Nephron (organoid): ENCODE measurements at regions not wholly inside any gene's neighbourhood (a gene's known extent, or its start where the extent isn't known, plus 50 kb on each side); places are given as distances from the start of the nearest gene placed in this dataset.

Source experiments
- H3K27ac Mint-ChIP-seq, 3 experiments: 2 replicates each; pipeline ENCODE4 v1.8.0; 2020; ENCODE audit warnings: mixed read lengths in 3 of 3, mild to moderate bottlenecking in 2 of 3, moderate library complexity in 1 of 3
- H3K27me3 Mint-ChIP-seq: 2 replicates; pipeline ENCODE4 v1.8.0; 2021; ENCODE audit warnings: low read depth, mild to moderate bottlenecking, moderate library complexity, mixed read lengths
- H3K36me3 Mint-ChIP-seq: 2 replicates; pipeline ENCODE4 v1.8.0; 2020; ENCODE audit warnings: low read depth, mixed read lengths
- H3K4me1 Mint-ChIP-seq: 2 replicates; pipeline ENCODE4 v1.8.0; 2020; ENCODE audit warnings: mixed read lengths
- H3K4me3 Mint-ChIP-seq, 3 experiments: 2 replicates each; pipeline ENCODE4 v1.8.0; 2020; ENCODE audit warnings: mild to moderate bottlenecking in 3 of 3, mixed read lengths in 3 of 3, moderate library complexity in 2 of 3
- H3K9me3 Mint-ChIP-seq: 2 replicates; pipeline ENCODE4 v1.8.0; 2020; ENCODE audit warnings: mixed read lengths
- TF ChIP-seq, protein P1 (sequence below), 3 experiments: fragments of 200-600 bp; sonication (generic); IDR thresholded peaks; one replicate each; pipeline ENCODE4 v1.5.0; 2021; ENCODE audit warnings: antibody characterized with exemption in 3 of 3; ENCODE audit not compliant: unreplicated experiment in 3 of 3

DNA sequence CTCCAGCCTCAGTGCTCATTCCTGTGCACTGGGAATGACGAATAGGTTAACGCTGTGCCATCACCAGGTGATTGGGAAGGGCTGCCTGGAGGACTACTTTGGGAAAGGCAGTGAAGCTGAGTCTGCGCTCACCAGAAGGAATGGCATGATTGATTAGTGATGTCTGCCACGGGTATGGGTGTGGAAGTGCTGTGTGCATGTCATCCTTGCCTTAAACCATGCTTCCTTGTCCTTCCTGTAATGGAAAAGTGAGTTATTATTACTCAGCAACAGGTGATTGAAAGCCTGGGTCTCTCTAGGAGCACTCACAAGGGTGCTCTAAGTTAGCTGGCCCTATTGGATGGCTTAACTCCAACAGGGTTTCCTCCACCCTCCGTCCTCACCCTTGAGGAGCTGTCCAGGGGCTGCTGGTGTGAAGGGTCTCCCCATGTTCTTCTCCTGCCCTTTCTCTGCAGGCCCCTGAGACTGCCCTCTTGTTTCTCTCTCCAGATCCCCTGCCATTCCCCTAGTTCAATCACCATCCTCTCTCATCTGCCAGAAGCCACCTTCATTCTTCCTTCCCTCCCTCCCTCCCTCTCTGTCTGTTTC lies 121.9 kb upstream of the NECTIN1 start:
- Mint-ChIP-seq H3K4me1 (no peaks in the 10 kb centered on the region), H3K4me3 (no peak overlapping the region), H3K9me3 (no peaks in the 10 kb centered on the region), H3K27me3 (peaks cover 13% of the 10 kb centered on the region), H3K36me3 (no peaks in the 10 kb centered on the region), H3K27ac (no peak overlapping the region)
- TF ChIP-seq, protein P1, sequence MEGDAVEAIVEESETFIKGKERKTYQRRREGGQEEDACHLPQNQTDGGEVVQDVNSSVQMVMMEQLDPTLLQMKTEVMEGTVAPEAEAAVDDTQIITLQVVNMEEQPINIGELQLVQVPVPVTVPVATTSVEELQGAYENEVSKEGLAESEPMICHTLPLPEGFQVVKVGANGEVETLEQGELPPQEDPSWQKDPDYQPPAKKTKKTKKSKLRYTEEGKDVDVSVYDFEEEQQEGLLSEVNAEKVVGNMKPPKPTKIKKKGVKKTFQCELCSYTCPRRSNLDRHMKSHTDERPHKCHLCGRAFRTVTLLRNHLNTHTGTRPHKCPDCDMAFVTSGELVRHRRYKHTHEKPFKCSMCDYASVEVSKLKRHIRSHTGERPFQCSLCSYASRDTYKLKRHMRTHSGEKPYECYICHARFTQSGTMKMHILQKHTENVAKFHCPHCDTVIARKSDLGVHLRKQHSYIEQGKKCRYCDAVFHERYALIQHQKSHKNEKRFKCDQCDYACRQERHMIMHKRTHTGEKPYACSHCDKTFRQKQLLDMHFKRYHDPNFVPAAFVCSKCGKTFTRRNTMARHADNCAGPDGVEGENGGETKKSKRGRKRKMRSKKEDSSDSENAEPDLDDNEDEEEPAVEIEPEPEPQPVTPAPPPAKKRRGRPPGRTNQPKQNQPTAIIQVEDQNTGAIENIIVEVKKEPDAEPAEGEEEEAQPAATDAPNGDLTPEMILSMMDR (IDR thresholded peaks at IDR 0.05; ENCODE audit: unreplicated experiment in 3 of 3) = no peak

DNA sequence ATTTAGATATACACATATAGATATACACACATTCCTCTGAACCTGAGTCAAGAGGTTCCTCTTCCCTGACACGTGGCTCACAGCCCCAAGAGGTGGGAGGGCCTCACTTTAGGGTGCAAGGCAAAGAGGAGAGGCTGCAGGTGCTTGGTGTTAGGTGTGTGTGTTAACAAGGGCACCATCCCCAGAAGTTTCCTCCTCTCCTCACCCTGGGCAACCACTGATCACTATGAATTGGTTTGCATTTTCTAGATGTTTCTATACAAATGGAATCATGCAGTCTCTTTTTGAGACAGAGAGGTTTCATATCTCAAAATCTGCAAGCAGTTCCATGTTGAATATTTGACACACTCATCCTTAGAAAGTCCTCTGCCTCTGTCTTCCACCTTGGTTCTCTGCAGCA lies 120.9 kb upstream of the NECTIN1 start:
- Mint-ChIP-seq H3K9me3 (no peaks in the 10 kb centered on the region), H3K27me3 (peaks cover 18% of the 10 kb centered on the region), H3K27ac (no peak overlapping the region), H3K36me3 (no peaks in the 10 kb centered on the region), H3K4me3 (no peak overlapping the region), H3K4me1 (peaks cover 2% of the 10 kb centered on the region)
- TF ChIP-seq, protein P1 (IDR thresholded peaks at IDR 0.05; ENCODE audit: unreplicated experiment in 3 of 3) = no peak

DNA sequence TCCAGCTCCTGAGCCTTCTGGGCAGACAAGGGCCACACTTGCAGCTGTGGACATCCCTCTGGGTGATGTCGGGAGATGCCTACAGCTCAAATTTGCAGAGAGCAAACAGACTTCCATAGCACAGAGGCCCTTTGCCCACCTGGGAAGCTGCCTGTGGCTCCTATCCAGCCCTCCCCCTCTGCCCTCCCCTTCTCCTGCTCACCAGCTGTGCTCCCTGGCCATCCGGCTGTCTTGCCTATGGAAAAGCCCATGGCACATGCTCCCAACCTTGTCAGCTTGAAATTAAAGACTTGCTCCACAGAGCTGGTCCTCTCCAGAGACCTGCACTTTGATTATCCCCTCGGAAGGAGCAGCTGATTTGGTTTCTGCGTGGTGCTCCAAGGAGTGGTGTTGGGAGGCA lies 118.9 kb upstream of the NECTIN1 start:
- Mint-ChIP-seq H3K4me3 (no peak overlapping the region), H3K27me3 (peaks cover 21% of the 10 kb centered on the region), H3K9me3 (no peaks in the 10 kb centered on the region), H3K4me1 (peaks cover 5% of the 10 kb centered on the region), H3K27ac (no peak overlapping the region), H3K36me3 (no peaks in the 10 kb centered on the region)
- TF ChIP-seq, protein P1 (IDR thresholded peaks at IDR 0.05; ENCODE audit: unreplicated experiment in 3 of 3) = no peak

DNA sequence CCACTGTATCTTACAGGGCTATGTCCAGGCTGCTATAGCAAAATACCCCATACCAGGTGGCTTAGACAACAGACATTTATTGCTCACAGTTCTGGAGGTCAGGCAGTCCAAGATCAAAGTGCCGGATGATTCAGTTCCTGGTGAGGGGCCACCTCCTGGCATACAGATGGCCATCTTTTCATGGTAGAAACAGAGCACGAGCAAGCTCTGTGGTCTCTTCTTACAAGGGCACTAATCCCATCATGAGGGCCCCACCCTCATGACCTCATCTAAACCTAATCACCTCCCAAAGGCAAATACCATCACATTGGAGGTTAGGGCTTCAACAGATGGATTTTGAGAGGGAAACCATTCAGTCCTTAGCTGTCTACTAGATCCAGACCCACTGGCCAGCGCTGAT lies 117.4 kb upstream of the NECTIN1 start:
- no peaks in the 10 kb centered on the region for H3K9me3 Mint-ChIP-seq
- no peak overlapping the region for H3K4me3 Mint-ChIP-seq
- peaks cover 23% of the 10 kb centered on the region for H3K27me3 Mint-ChIP-seq
- H3K36me3 Mint-ChIP-seq = no peaks in the 10 kb centered on the region
- TF ChIP-seq, protein P1 (IDR thresholded peaks at IDR 0.05; ENCODE audit: unreplicated experiment in 3 of 3) = no peak
- H3K4me1 Mint-ChIP-seq = peaks cover 10% of the 10 kb centered on the region
- H3K27ac Mint-ChIP-seq = no peak overlapping the region

- TF ChIP-seq, protein P1 (IDR thresholded peaks at IDR 0.05; ENCODE audit: unreplicated experiment in 3 of 3) = no peak
- Mint-ChIP-seq H3K9me3 (no peaks in the 10 kb centered on the region), H3K4me3 (no peak overlapping the region), H3K36me3 (no peaks in the 10 kb centered on the region), H3K27ac (no peak overlapping the region), H3K4me1 (peaks cover 10% of the 10 kb centered on the region), H3K27me3 (peaks cover 20% of the 10 kb centered on the region)
These were observed 116.8 kb upstream of the NECTIN1 start for GRCh38 chr11:119845756-119846155.

- Mint-ChIP-seq H3K9me3 (no peaks in the 10 kb centered on the region), H3K4me1 (peaks cover 10% of the 10 kb centered on the region), H3K36me3 (no peaks in the 10 kb centered on the region), H3K27ac (no peak overlapping the region), H3K27me3 (peaks cover 20% of the 10 kb centered on the region), H3K4me3 (no peak overlapping the region)
- TF ChIP-seq, protein P1 (IDR thresholded peaks at IDR 0.05; ENCODE audit: unreplicated experiment in 3 of 3) = no peak
These were observed 116.3 kb upstream of the NECTIN1 start for GRCh38 chr11:119845305-119845704.
